HepG2 (cell line): ENCODE measurements at regions not wholly inside any gene's neighbourhood (a gene's known extent, or its start where the extent isn't known, plus 50 kb on each side); places are given as distances from the start of the nearest gene placed in this dataset.

Experiments
- ATAC-seq: fragments of 200-7000 bp; cut with Tn5 transposase; 3 replicates; pipeline ENCODE4 v1.9.1; 2020; ENCODE audit warnings: mild to moderate bottlenecking, moderate library complexity
- BruUV-seq: library from RNA; stranded (reverse); fragments of 400-500 nt; replicated peaks from 2 replicates; lab custom pipeline; 2021; lab: Mats Ljungman, UMichigan
- CTCF ChIA-PET: fragments of 300-600 bp; formaldehyde crosslinking; extraction: SDS; loops from one replicate; lab custom pipeline; 2021; ENCODE audit warnings: low total read pairs, inconsistent platforms, low intra/inter-chr PET ratio; lab: Yijun Ruan, JAX
- POLR2A ChIA-PET: fragments of 350-600 bp; sonication (Branson Sonifier 250); formaldehyde crosslinking; loops from one replicate; lab custom pipeline; 2020; ENCODE audit warnings: antibody characterized with exemption, inconsistent platforms; lab: Yijun Ruan, JAX
- DNase-seq: peaks from one replicate; pipeline ENCODE4 v3.0.0-alpha.2; 2015; ENCODE audit warnings: low spot score
- FAIRE-seq: peaks from 3 replicates; lab custom pipeline; 2011; peaks lifted over from hg19 to GRCh38; lab: Jason Lieb, UNC
- H2AFZ ChIP-seq: one replicate; pipeline ENCODE4 v1.6.1; 2011; ENCODE audit warnings: low read length, inconsistent platforms
- H3K27ac ChIP-seq: fragments of 300-600 bp; 3 replicates; pipeline ENCODE4 v1.8.0; 2011; ENCODE audit warnings: mixed run types, mild to moderate bottlenecking, mixed read lengths, low read length, inconsistent platforms; ENCODE audit not compliant: insufficient read depth; ENCODE audit errors: extremely low read length
- H3K27me3 ChIP-seq, 2 experiments: fragments of 200-600 bp in 1 of 2; 2 replicates in 1 of 2; 3 replicates in 1 of 2; pipeline versions ENCODE4 v1.6.0 to v1.8.0; 2011; ENCODE audit warnings: low read length in 2 of 2, mild to moderate bottlenecking in 2 of 2, moderate library complexity in 2 of 2, inconsistent platforms in 1 of 2; ENCODE audit not compliant: insufficient read depth in 2 of 2, control insufficient read depth in 1 of 2
- H3K36me3 ChIP-seq, 2 experiments: fragments of 200-600 bp in 1 of 2; replicated peaks in 1 of 2; 2 replicates in 1 of 2; 3 replicates in 1 of 2; pipeline versions ENCODE4 v1.5.1 to v1.8.0; 2011; ENCODE audit warnings: low read length in 2 of 2, inconsistent platforms in 1 of 2; ENCODE audit not compliant: insufficient read depth in 2 of 2, control insufficient read depth in 1 of 2
- H3K4me1 ChIP-seq: 2 replicates; pipeline ENCODE4 v1.5.1; 2012; ENCODE audit warnings: low read length, inconsistent platforms; ENCODE audit not compliant: insufficient read depth
- H3K4me2 ChIP-seq: 2 replicates; pipeline ENCODE4 v1.6.0; 2011; ENCODE audit warnings: low read depth, low read length, inconsistent platforms
- H3K4me3 ChIP-seq, 3 experiments: fragments of 200-600 bp in 1 of 3; sonication (generic), shearing (Covaris generic) in 1 of 3; replicated peaks in 1 of 3; 2 replicates each; pipeline ENCODE4 v1.5.1; 2011 to 2016; ENCODE audit warnings: low read length in 3 of 3, inconsistent platforms in 2 of 3, low read depth in 2 of 3, mild to moderate bottlenecking in 2 of 3, control low read depth in 1 of 3, mixed read lengths in 1 of 3; ENCODE audit not compliant: insufficient read depth in 1 of 3
- H3K79me2 ChIP-seq: one replicate; pipeline ENCODE4 v1.6.1; 2011; ENCODE audit warnings: low read length, inconsistent platforms; ENCODE audit not compliant: insufficient read depth
- H3K9ac ChIP-seq: 2 replicates; pipeline ENCODE4 v1.6.0; 2011; ENCODE audit warnings: mild to moderate bottlenecking, low read depth, low read length, inconsistent platforms; ENCODE audit not compliant: insufficient read depth
- H3K9me3 ChIP-seq: 2 replicates; pipeline ENCODE4 v1.5.1; 2012; ENCODE audit warnings: mild to moderate bottlenecking, low read length
- H4K20me1 ChIP-seq: 2 replicates; pipeline ENCODE4 v1.6.0; 2011; ENCODE audit warnings: inconsistent platforms, mild to moderate bottlenecking, low read length, moderate library complexity; ENCODE audit not compliant: insufficient read depth
- ATF1 ChIP-seq: IDR thresholded peaks from 2 replicates; pipeline ENCODE4 v1.6.1; 2016; ENCODE audit warnings: mild to moderate bottlenecking, control low read depth
- DZIP1 ChIP-seq: sonication (generic); formaldehyde crosslinking; IDR thresholded peaks from 2 replicates; pipeline ENCODE4 v1.5.0; 2020; ENCODE audit warnings: mild to moderate bottlenecking, missing genetic modification reagents
- HES4 ChIP-seq: sonication (generic); formaldehyde crosslinking; IDR thresholded peaks from 2 replicates; pipeline ENCODE4 v1.9.0; 2021; ENCODE audit warnings: mild to moderate bottlenecking, missing genetic modification reagents, borderline replicate concordance
- RAD51 ChIP-seq: fragments of 450-650 bp; IDR thresholded peaks from 2 replicates; pipeline ENCODE4 v1.6.1; 2016; ENCODE audit warnings: borderline replicate concordance
- UBTF ChIP-seq: sonication (generic); formaldehyde crosslinking; IDR thresholded peaks from 2 replicates; pipeline ENCODE4 v1.4.0; 2020; ENCODE audit warnings: mild to moderate bottlenecking, missing genetic modification reagents
- ZBTB46 ChIP-seq: sonication (generic); formaldehyde crosslinking; IDR thresholded peaks from 2 replicates; pipeline ENCODE4 v1.4.0; 2020; ENCODE audit warnings: mild to moderate bottlenecking, missing genetic modification reagents, borderline replicate concordance
- ZFAT ChIP-seq: sonication (generic); formaldehyde crosslinking; conservative IDR thresholded peaks from 2 replicates; pipeline ENCODE4 v1.8.1; 2023; ENCODE audit warnings: missing genetic modification reagents, inconsistent platforms
- ZNF280D ChIP-seq: sonication (generic); formaldehyde crosslinking; IDR thresholded peaks from 2 replicates; pipeline ENCODE4 v1.5.1; 2020; ENCODE audit warnings: mild to moderate bottlenecking, missing genetic modification reagents
- ZNF326 ChIP-seq: sonication (generic); formaldehyde crosslinking; IDR thresholded peaks from 2 replicates; pipeline ENCODE4 v1.4.0; 2020; ENCODE audit warnings: missing genetic modification reagents, borderline replicate concordance
- ZNF430 ChIP-seq: sonication (generic); formaldehyde crosslinking; IDR thresholded peaks from 2 replicates; pipeline ENCODE4 v1.9.0; 2021; ENCODE audit warnings: mild to moderate bottlenecking, missing genetic modification reagents
- ZNF616 ChIP-seq: sonication (generic); formaldehyde crosslinking; IDR thresholded peaks from 2 replicates; pipeline ENCODE4 v1.5.0; 2020; ENCODE audit warnings: low read depth, mild to moderate bottlenecking, missing genetic modification reagents
- ZNF83 ChIP-seq: sonication (generic); formaldehyde crosslinking; IDR thresholded peaks from 2 replicates; pipeline ENCODE4 v1.4.0; 2020; ENCODE audit warnings: missing genetic modification reagents, mild to moderate bottlenecking, borderline replicate concordance
- ZNF883 ChIP-seq: sonication (generic); formaldehyde crosslinking; IDR thresholded peaks from 2 replicates; pipeline ENCODE4 v1.5.1; 2020; ENCODE audit warnings: mild to moderate bottlenecking, missing genetic modification reagents; ENCODE audit errors: not compliant biosample characterization
- WGBS: methylation state at CpG from one replicate; pipeline ENCODE4 v1.1.6; 2017; ENCODE audit warnings: low lambda C conversion rate; 5-methylcytosine and 5-hydroxymethylcytosine counted together
- in situ Hi-C: cut with HindIII; loops from 2 replicates; pipeline ENCODE4 v1.10.0; 2017; ENCODE audit warnings: low pct_unique_long_range_greater_than_20kb; ENCODE audit not compliant: extremely low pct_ligation_motif_present
- intact Hi-C: fragments of 100-400 bp; cut with micrococcal nuclease; formaldehyde crosslinking; loops from one replicate; pipeline ENCODE4 v1.10.0; 2022; ENCODE audit not compliant: unreplicated experiment

- Histone ChIP-seq H3K4me3 (no peak overlapping the region), H3K36me3 (no peaks in the 10 kb centered on the region), H2AFZ (no peak overlapping the region), H3K27me3 (no peaks in the 10 kb centered on the region), H3K4me2 (no peak overlapping the region), H3K4me1 (peaks cover 21% of the 10 kb centered on the region), H3K79me2 (no peaks in the 10 kb centered on the region), H4K20me1 (peaks cover 3% of the 10 kb centered on the region; the same call in 1 of the 2 replicates), H3K9me3 (no peaks in the 10 kb centered on the region), H3K9ac (no peak overlapping the region), H3K27ac (no peak overlapping the region)
- intact Hi-C loops, result no loop called here
- ChIA-PET POLR2A (no interaction called here), CTCF (no interaction called here)
- in situ Hi-C loops, result no loop called here
- TF ChIP-seq DZIP1 (CRISPR knock-in tag) (no peak), ZFAT (CRISPR knock-in tag) (no peak), ZNF883 (CRISPR knock-in tag) (no peak), RAD51 (no peak), ZBTB46 (no peak), UBTF (CRISPR knock-in tag) (no peak), ZNF430 (CRISPR knock-in tag) (no peak), ZNF616 (CRISPR knock-in tag) (no peak), ZNF280D (CRISPR knock-in tag) (no peak), HES4 (CRISPR knock-in tag) (no peak), ATF1 (CRISPR knock-in tag) (no peak), ZNF83 (CRISPR knock-in tag) (no peak), ZNF326 (CRISPR knock-in tag) (no peak)
- DNase-seq (no peak), FAIRE-seq (no peak), ATAC-seq (no peak)
- BruUV-seq, result no TSS peak
- WGBS, result 95% methylated on average over 6 of the region's 6 CpGs
Measured at GRCh38 chr14:71549421-71550050, 382.7 kb upstream of the RGS6 start.
